ENCODE measurements at regions not wholly inside any gene's neighbourhood (a gene's known extent, or its start where the extent isn't known, plus 50 kb on each side); places are given as distances from the start of the nearest gene placed in this dataset.

- TF ChIP-seq POLR2A (IDR thresholded peaks at IDR 0.05) = no peak
- no peak for TF ChIP-seq CTCF (IDR thresholded peaks at IDR 0.05)
- TF ChIP-seq EP300 (IDR thresholded peaks at IDR 0.05) = no peak
Observed at GRCh38 chr1:244346972-244347618, 104.6 kb downstream of the ADSS2 start.
